GM18499 (cell line): ENCODE measurements at regions not wholly inside any gene's neighbourhood (a gene's known extent, or its start where the extent isn't known, plus 50 kb on each side); places are given as distances from the start of the nearest gene placed in this dataset.
"Not testable (repeated sequence)": the region's sequence is repeated elsewhere in the genome, so short reads cannot be mapped to it uniquely, and the experiment has no call there.

Experiments used
- ATAC-seq: cut with Tn5 transposase; IDR thresholded peaks from one replicate; pipeline ENCODE4 v1.9.1; 2021; ENCODE audit warnings: moderate number of reproducible peaks; ENCODE audit not compliant: insufficient read depth, unreplicated experiment

DNA sequence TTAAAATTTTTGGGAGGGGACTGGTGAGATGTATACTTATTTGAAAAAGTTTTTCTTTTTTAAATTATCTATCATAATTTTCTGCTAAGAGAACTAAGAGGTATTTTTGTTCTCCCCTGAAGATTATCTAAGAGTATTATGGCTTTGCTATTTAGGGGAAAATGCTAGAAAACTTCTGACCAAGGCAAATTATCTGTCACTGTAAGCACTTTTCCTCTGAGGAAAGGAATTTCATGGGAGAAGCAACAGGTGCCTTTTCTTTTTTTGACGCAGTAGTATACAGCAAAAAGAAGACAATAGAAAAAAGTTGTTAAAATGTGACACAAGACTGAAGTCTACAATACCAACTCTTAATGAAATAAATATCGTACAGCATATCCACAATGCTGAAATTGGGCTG, 201.6 kb upstream of the NANOGP8 start:
- no peak for ATAC-seq

DNA sequence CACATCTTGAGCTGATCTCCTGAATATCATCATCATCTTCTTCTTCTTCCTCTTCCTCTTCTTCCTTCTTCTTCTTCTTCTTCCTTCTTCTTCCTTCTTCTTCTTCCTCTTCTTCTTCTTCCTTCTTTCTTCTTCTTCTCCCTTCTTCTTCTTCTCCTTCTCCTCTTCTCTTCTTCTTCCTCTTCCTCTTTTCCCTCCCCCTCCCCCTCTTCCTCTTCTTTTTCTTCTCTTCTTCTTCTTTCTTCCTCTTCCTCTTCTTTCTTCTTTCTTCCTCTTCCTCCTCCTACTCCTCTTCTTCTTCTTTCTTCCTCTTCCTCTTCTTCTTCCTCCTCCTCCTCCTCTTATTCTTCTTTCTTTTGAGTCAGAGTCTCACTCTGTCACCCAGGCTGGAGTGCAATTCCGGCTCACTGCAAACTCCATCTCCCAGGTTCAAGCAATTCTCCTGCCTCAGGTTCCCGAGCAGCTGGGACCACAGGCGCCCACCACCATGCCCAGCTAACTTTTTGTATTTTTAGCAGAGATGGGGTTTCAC, 197.9 kb upstream of the NANOGP8 start:
- ATAC-seq: no peak

DNA sequence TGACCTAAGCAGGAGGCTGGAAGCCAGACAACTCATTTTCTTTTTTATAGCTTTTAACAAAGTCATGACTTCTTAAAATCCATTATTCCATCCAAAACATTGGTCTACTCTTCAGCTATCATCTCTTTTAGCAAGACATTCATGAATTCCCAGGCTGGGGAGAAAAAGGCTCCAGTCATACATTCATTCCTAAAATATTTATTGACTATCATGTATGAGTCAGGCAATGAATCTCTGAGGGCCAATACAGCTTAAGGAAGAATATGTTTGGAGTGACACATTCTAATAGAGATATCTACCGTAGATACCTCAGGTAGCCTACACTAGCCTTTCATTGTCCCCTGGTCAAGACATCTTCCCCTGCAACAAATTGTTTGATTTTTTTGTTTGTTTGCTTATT, 196.4 kb upstream of the NANOGP8 start:
- ATAC-seq: no peak

DNA sequence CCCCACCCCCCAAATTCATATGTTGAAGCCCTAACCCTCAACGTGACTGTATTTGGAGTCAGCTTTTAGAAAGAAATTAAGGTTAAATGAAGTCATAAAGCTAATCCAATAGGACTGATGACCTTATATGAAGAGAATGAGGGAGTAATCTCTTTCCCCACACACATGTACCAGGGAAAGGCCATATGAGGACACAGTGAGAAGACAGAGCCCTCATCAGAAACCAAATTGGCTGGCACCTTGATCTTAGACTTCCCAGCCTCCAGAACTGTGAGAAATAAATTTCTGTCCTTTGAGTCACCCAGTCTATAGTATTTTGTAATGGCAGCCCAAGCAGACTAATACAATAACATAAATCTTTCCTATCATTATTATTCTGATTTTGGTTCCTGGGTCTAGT, 194.7 kb upstream of the NANOGP8 start:
- ATAC-seq: no peak

DNA sequence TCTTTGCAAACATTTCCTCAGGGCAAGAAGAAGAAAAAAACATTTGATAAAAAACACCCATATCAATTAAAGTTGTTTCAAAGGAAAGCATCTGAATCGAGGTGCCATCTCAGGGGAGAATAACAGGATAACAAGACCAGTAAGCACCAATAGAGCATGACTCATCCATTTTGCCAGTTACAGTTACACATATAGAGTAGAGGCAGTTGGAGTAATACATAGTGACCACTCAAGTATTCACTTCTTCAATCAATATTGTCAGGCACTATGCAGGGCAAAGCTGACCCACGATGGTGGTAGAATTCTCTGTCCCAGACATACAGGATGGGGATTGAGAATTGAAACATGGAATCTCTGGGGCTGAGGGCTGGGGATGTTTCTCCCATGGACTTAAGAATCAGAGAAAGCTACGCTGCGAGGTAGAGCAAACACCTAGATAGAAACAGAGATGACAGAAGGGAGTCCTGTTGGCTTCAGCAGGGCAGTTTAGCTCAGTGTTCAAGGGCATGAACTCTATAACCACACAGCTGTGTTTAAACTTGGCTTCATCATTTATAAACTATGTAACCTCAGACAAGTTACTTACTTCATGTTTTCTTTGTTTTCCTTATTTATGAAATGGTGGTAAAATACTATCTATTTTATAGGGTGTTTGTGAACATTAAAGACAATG, 186.4 kb upstream of the NANOGP8 start:
- ATAC-seq: no peak

DNA sequence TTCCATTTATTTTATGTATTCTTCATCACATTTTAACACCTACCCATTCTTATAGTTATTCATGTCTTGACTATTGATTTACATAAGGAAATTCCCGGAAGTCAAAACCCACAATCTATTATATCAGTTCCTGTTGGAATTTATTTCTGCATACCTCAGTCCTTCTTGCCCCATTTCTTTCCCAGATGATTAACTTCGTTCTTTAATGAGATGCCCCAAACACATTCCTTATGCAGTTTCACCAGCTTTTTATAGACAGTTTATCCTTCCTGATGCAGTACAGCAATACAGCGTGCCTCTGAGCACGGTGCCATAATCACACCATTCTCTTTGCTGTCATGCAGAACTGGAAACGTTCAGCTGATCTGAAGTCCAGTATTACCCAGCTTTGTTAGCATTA, 175.8 kb upstream of the NANOGP8 start:
- ATAC-seq: no peak

DNA sequence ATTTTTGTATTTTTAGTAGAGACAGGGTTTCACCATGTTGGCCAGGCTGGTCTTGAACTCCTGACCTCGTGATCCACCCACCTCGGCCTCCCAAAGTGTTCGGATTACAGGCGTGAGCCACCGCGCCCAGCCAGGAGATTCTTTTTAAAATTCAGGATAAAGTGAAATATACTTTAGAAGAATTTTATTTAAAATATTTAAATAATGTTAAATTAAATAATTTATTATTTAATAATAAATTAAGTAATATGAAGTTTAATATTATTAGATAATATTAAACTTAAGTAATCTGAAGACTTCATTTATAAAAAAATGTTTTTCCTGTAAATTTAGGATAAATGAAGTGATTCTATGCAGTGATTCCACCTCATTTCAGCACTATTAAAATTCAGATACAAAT, 175.2 kb upstream of the NANOGP8 start:
- not testable (repeated sequence) for ATAC-seq

DNA sequence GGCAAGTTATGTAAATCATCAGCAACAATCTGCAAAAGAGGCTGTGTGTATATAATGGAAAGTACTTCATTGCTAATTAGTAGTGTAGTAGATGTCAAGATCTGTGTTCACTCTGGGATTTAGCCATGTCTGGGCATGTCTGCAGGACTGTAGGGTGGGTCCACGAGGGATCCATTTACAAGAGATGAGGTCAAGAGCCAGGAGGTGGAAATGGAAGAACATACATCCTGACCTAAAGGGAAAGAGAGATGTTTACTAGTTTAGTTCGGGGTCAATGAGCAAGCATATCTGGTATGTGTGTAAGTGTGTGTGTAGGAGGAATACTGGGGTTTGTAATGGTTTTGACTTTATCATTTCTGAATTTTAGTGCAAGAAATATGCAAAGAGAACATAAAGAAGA, 171.5 kb upstream of the NANOGP8 start:
- ATAC-seq: no peak

DNA sequence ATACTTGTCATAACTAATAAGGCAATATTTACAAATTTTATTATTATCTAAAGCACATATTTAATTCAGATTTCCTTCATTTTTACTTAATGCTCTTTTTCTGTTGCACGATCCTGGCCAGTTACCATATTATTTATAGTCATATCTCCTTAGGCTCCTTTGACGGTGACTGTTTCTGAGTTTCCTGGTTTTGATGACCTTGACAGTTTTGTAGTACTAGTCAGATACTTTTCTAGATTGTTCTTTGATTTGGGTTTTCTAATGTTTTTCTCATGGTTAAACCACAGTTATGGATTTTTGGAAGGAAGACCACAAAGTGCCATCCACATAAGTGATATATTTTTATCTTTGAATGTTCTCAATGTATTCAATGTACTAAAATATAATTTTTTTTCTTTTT, 171.0 kb upstream of the NANOGP8 start:
- ATAC-seq: no peak

DNA sequence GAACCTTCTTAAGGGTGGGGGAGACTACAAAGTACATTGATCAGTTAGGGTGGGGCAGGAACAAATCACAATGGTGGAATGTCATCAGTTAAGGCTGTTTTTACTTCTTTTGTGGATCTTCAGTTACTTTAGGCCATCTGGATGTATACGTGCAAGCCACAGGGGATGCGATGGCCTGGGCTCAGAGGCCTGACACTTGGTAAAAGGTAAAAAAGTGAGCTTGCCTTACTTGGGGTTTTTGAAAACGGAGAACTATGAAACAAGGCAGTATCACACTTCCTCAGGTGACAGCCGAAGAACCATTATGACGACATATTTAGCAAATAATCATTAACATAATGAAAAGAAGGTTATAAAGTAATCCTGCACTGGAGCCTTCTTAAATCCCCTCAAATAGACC, 169.8 kb upstream of the NANOGP8 start:
- ATAC-seq: not testable (repeated sequence)

DNA sequence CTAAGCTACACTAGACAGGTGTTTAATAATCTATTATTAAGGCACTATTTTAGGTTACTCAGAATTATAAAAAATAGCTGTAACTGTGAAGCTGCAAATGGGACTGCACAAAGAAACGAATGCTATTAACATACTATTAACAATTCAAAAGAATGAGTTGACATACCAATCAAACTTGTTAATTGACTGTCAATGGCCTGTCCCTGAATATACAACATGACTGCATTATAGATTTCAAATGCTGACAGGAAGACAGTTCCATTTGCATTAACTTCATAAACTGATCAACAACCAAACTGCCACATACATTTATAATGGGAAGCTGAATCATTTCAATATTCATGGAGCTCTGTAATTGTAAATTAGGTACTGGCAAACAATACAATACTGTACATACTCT, 169.0 kb upstream of the NANOGP8 start:
- no peak for ATAC-seq

DNA sequence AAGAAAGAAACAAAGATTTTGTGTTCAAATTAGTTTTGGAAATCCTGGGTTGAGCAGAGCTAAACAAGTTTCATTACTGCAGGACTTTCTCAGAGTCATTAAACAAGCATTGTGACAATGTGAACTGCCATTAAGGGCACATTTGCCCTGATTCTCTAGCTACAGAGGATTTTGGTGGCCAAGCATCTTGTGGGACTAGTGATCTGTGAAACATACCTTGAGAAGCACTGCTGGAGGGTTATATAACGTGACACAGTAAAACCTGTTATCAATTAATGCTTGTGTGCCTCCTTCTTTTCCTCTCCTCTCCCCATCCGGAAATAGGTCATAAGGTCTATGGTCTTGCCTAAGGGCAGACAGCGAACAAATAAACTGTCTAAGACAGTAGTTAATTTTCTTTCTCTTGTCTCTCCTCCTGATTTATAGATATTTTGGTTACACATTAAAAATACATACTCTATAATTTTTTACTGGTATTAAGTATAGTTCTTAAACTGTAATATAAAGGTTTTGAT, 167.3 kb upstream of the NANOGP8 start:
- ATAC-seq: no peak

DNA sequence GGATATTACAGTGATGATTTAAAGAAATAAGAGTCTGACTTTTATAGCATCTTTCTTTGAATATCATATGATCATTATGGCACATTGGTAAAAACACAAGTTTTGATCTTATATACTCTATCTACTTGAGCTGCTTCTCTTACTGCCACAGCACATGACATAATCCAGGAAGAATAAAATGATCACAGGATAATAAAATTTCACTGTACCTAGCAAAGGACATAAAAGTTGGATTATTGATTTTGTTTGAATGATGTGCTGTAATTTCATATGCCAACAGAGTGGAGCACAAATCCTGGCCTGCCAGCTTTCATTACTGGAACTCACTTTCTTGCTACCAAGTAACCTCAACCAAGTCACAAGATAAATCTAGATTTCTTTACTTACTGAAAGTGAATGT, 162.1 kb upstream of the NANOGP8 start:
- no peak for ATAC-seq

DNA sequence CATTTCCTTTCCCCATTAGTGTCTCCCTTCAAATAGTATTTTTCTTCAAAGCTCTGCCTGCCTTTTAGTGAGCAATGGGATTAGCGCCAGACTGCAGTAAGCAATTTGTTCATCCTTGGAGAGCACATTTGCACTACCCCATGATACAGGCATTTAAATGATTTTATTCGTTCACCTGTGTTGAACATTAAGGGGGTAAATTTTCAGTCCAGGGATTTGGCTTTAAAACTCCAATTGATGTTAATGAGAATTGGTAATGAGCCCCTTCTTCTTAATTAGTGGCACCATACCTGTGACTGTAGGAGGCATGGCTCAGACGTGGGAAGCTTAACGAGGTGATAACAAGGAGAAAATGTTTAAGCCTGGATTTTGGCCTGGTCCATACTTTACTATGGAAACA, 161.4 kb upstream of the NANOGP8 start:
- no peak for ATAC-seq

DNA sequence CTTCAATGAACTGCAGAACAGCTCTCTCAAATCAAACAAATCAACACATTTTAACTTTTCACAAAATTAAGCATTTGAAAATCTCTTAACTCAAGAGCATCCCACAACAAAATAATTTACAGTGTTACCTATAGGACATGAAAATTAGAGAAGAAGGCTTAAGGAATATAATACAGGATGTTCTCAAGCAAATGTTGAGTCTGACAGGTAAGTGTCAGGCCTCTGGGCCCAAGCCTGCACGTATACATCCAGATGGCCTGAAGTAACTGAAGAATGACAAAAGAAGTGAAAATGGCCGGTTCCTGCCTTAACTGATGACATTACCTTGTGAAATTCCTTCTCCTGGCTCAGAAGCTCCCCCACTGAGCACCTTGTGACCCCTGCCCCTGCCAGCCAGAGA, 160.6 kb upstream of the NANOGP8 start:
- ATAC-seq: not testable (repeated sequence)

DNA sequence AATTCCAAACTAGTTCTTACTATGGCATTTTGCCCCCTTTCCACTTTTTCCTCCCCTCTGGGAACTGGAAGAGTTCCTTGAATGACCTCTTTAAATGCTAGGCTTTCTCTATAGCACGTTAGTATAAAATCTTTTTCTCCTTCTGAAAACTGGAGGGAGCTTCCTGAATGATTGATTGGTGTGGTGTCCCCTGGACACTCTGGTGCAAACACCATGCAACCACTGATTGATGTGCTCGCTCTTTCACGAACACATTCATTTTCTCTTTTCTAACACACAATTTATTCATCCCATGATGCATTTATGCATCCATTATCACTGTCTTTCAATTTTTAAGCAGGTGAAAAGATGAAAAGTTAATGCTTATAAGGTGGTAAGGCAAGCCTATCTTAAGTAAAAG, 159.1 kb upstream of the NANOGP8 start:
- no peak for ATAC-seq

DNA sequence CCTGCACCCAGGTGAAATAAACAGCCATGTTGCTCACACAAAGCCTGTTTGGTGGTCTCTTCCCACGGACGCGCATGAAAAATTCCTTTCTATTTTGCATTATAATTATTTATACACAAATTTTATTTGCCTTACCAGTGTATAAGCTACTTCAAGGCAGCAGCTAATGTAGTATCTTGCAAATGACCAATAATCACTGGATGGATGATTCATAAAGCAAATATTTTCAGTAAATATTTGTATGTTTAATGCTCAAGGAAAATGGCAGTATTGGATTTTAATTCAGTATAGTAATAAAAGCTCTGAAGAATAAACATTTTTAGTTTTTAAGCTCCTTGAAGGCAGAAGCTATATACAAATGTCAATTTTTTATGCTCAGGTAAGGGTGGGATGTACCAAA, 158.7 kb upstream of the NANOGP8 start:
- no peak for ATAC-seq

DNA sequence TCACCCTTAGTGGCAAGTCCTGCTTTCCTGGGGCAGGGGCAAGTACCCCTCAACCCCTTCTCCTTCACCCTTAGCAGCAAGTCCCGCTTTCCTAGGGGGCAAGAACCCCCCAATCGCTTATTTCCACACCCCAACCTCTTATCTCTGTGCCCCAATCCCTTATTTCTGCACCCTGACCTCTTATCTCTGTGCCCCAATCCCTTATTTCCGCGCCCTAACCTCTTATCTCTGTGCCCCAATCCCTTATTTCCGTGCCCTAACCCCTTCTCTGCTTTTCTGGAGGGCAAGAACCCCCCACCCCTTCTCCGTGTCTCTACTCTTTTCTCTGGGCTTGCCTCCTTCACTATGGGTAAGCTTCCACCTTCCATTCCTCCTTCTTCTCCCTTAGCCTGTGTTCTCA, 154.6 kb upstream of the NANOGP8 start:
- not testable (repeated sequence) for ATAC-seq

DNA sequence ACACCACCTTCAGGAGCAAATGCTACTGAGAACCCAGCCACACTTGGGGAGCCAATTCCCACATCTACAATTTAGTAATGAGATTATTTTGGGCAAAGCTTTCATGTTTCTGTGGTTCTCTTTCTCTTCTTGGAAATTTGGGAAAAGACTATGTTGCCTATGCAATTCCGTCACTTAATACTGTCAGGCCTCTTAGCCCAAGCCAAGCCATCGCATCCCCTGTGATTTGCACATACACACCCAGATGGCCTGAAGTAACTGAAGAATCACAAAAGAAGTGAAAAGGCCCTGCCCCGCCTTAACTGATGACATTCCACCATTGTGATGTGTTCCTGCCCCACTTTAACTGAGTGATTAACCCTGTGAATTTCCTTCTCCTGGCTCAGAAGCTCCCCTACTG, 153.4 kb upstream of the NANOGP8 start:
- not testable (repeated sequence) for ATAC-seq

DNA sequence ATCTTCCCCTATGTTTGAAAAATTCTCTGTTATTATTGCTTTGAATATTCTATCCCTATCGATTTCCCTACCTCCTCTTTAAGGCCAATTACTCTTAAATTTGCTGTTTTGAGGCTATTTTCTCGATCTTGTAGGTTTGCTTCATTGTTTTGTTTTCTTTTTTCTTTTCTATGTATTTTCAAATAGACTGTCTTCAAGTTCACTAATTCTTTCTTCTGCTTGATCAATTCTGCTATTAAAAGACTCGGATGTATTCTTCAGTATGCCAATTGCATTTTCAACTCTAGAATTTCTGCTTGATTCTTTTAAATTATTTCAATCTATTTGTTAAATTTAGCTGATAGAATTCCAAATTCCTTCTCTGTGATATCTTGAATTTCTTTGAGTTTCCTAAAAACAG, 144.0 kb upstream of the NANOGP8 start:
- no peak for ATAC-seq

DNA sequence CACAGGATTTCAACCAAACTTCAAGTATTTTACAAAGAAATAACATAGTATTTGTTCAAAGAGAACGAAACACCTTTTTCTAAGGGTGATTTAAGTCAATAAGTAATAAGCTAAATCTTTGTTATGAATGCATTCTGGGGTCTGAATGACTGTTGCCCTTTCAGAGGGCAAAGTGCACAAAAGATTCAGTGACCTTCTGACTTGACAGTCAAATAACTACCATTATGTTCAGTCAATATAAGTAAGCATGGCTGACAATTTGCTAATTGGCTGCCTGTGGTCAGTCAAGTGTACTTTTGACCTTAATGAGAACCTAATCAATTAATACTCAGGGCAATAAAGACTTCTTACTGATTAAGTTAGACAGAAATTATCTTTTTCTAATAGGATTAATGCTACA, 133.1 kb upstream of the NANOGP8 start:
- ATAC-seq: no peak

DNA sequence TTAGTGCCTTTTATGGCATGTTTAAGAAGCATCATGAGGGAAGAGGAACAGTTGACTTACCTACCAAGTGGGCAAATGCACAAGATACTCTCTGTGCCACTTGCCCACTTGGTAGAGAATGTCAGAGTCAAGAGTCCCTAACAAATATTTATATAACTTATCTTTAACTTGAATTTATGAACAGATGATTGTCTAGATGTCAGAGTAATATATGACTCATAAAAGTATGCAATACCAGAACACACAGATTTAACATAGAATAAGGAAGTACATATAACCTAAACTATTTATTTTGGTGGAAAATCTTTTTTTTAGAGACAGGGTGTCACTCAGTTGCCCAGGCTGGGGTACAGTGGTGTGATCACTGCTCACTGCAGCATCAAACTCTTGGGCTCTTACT, 130.0 kb upstream of the NANOGP8 start:
- no peak for ATAC-seq
